Esophagus squamous epithelium (tissue), 4 donors: ENCODE measurements at regions not wholly inside any gene's neighbourhood (a gene's known extent, or its start where the extent isn't known, plus 50 kb on each side); places are given as distances from the start of the nearest gene placed in this dataset.

Experiments
- POLR2A ChIP-seq, 4 donors: fragments of 450-650 bp; IDR thresholded peaks; one replicate each; pipeline ENCODE4 v1.6.1; 2017; ENCODE audit warnings: antibody characterized with exemption in 4 of 4, mild to moderate bottlenecking in 4 of 4, moderate library complexity in 3 of 4
- TF ChIP-seq, protein P1 (sequence below), 6 experiments: fragments of 450-650 bp in 4 of 6; fragments of 200-600 bp in 2 of 6; sonication (generic) in 2 of 6; IDR thresholded peaks; one replicate each; pipeline ENCODE4 v1.5.1; 2016 to 2019; ENCODE audit warnings: antibody characterized with exemption in 6 of 6, mild to moderate bottlenecking in 4 of 6, moderate library complexity in 4 of 6

- TF ChIP-seq, protein P1, sequence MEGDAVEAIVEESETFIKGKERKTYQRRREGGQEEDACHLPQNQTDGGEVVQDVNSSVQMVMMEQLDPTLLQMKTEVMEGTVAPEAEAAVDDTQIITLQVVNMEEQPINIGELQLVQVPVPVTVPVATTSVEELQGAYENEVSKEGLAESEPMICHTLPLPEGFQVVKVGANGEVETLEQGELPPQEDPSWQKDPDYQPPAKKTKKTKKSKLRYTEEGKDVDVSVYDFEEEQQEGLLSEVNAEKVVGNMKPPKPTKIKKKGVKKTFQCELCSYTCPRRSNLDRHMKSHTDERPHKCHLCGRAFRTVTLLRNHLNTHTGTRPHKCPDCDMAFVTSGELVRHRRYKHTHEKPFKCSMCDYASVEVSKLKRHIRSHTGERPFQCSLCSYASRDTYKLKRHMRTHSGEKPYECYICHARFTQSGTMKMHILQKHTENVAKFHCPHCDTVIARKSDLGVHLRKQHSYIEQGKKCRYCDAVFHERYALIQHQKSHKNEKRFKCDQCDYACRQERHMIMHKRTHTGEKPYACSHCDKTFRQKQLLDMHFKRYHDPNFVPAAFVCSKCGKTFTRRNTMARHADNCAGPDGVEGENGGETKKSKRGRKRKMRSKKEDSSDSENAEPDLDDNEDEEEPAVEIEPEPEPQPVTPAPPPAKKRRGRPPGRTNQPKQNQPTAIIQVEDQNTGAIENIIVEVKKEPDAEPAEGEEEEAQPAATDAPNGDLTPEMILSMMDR (IDR thresholded peaks at IDR 0.05) = no peak
- TF ChIP-seq POLR2A (IDR thresholded peaks at IDR 0.05) = no peak
These were observed 58.9 kb upstream of the PRSS23 start for GRCh38 chr11:86741484-86741835.
